HG03571 (cell line): ENCODE measurements at regions not wholly inside any gene's neighbourhood (a gene's known extent, or its start where the extent isn't known, plus 50 kb on each side); places are given as distances from the start of the nearest gene placed in this dataset.
"Not testable (repeated sequence)": the region's sequence is repeated elsewhere in the genome, so short reads cannot be mapped to it uniquely, and the experiment has no call there.

Experiments
- ATAC-seq: cut with Tn5 transposase; IDR thresholded peaks from one replicate; pipeline ENCODE4 v1.9.1; 2021; ENCODE audit not compliant: unreplicated experiment

GRCh38 chr6:170087421-170087780 is 203.5 kb downstream of the DLL1 start:
- not testable (repeated sequence) for ATAC-seq

- ATAC-seq, result no peak
Measured at GRCh38 chr6:170086639-170087420, 204.0 kb downstream of the DLL1 start.

GRCh38 chr6:170085475-170086401 is 205.1 kb downstream of the DLL1 start:
- ATAC-seq, result no peak

GRCh38 chr6:170084166-170084730 is 206.6 kb downstream of the DLL1 start:
- no peak for ATAC-seq

- no peak for ATAC-seq
Measured at GRCh38 chr6:170083236-170084051, 207.4 kb downstream of the DLL1 start.

GRCh38 chr6:170082531-170083187 is 208.2 kb downstream of the DLL1 start:
- no peak for ATAC-seq

DNA sequence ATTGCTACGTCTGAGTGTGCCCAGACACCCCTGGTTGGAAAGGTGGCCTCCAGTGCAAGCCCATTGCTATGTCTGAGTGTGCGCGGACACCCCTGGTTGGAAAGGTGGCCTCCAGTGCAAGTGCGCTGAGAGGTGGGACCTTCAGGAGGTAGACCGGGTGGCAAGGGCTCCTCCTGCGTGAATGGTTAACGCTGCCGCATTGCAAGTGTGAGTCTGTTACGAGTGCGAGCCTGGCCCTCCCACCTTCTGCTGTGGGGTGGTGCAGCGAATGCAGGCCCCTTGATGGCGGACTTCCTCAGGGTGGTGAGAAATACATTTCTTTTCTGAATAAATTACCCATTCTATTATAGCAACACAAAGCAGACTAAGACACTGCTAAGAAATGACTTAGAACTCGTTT is 208.8 kb downstream of the DLL1 start:
- ATAC-seq, result no peak

DNA sequence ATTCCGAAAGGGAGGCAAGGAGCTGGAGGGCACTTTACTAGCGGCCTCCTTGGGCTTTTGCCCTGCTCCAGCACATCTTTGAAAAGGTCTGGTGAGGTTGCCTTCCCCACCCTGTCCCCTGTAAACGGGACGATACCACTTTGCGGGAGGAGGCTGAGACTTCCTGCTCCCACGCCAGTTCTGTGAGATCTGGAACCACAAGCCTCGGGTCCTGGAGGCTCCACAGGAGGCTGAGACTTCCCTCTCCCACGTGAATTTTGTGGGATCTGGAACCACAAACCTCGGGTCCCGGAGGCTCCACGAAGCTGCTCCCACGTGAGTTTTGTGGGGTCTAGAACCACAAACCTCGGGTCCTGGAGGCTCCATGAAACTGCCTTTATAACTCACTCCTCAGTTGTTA is 209.3 kb downstream of the DLL1 start:
- ATAC-seq, result no peak

GRCh38 chr6:170080828-170081371 is 210.0 kb downstream of the DLL1 start:
- ATAC-seq, result no peak

DNA sequence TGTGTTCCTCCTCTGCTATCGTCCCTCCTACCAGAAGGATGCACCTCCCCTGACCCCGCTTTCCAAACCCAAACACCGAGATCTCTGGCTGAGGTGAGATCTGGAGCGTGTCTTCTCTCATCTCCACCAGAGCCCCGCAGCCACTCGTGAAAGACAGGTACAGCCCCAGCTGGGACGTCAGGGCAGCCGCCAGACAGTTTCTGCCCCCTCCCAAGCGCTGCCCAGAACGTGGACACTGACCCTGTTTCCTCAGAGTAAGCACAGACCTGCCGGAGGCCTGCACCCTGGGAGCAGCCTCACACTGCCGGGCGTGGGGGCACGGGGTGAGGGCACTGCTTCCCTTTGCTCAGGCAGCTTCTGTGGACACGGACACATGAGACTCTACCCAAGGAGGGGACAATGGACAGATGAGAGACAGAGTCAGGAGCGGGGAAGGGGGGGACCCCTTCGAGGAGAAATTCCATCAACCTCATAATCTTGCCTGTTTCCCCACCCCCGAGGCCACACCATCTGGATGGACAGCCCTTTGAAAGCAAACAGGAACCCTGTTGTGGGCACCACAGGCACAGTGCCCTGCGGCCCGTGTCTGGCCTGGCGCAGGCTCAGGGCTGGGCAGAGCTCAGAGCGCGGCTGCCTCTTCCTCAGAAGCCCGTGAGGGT is 210.6 kb downstream of the DLL1 start:
- no peak for ATAC-seq

GRCh38 chr6:170076466-170077165 is 214.3 kb downstream of the DLL1 start:
- no peak for ATAC-seq

DNA sequence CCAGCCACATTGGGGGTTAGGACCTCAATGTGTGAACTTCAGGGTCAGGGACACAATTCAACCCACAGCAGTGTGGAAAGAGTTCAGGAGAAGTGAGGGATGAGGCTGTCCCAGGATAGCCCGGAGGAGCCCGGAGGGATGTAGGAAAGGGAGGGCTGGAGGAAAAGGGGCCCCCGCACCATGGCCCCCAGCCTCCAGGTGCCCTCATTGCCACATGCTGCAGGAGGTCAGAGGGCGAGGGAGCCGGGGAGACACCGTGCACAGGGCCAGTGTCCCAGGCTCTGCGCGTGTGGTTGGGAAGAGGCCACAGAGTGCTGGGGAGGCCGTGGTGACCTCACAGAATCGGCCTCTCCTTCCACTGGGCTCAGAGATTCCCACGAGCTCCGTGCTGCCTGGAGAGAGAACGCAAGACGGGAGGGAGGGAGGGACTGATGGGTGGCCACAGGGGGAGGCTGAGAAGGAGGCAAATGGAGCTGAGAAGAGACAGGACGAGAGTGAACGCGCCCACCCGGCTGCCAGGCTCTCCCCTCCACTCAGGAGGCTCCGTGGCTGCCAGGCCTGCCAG is 215.1 kb downstream of the DLL1 start:
- no peak for ATAC-seq

DNA sequence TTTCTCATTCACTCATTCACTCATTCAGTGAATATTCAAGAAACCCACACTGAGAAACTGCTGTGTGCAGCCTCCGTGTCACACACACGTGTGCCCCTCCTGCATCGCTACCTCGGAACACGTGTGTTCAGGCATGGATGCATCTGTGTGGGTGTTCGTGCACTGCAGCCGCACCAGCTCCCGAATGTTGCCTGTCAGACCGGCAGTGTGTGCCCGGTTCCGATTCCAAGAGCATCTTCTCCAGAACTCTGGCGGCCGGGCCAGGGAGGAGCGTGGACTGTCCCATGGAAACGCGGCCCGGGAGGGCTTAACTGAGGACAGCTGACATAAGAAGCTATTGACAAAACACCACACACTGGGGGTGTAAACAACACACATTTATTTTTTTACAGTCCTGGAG is 216.0 kb downstream of the DLL1 start:
- no peak for ATAC-seq

GRCh38 chr6:170074435-170074834 is 216.4 kb downstream of the DLL1 start:
- ATAC-seq, result no peak

DNA sequence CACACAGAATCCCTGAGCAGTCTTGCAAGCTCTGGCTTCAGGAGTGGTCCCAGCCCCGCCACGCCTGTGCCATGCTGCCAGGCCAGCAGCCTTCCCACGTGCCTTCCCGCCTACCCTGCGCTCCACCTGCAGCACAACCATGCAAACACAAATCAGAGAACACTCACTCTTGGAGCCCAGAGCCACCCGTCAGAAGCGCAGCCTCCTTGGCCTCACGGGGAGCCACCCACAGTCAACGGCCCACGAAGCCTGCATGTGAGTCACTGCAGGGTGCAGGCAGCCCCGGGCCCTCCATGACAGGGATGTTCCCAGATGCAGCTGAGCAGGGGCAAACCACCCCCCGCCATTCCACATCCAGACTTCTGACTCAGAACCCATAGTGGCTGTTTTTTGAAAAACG is 217.0 kb downstream of the DLL1 start:
- no peak for ATAC-seq

DNA sequence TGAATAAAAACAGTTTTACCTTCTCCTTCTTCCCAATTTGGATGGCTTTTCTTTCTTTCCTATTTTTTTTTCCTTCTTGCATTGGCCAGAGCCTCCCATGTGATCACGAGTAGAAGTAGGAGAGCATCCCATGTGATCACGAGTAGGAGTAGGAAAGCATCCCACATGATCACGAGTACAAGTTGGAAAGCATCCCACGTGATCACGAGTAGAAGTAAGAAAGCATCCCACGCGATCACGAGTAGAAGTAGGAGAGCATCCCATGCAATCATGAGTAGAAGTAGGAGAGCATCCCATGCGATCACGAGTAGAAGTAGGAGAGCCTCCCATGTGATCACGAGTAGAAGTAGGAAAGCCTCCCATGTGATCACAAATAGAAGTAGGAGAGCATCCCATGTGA is 218.6 kb downstream of the DLL1 start:
- ATAC-seq, result no peak

DNA sequence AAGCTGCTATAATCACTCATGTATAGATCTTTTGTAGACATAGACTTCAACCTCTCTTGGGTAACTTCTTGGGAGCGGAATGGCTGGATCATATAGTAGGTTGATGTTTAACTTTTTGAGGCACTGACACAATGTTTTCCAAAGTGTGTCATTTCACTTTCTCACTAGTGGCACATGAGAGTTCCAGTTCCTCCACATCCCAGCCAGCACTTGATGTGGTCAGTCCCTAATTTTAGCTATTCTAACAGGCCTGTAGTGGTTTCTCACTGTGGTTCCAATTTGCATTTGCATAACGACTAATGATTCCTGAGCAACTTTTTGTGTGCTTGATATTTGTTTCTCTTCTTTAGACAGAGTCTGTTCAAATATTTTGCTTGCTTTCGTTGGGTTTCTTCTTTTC is 221.3 kb downstream of the DLL1 start:
- ATAC-seq, result no peak

GRCh38 chr6:170068496-170068895 is 222.4 kb downstream of the DLL1 start:
- no peak for ATAC-seq

DNA sequence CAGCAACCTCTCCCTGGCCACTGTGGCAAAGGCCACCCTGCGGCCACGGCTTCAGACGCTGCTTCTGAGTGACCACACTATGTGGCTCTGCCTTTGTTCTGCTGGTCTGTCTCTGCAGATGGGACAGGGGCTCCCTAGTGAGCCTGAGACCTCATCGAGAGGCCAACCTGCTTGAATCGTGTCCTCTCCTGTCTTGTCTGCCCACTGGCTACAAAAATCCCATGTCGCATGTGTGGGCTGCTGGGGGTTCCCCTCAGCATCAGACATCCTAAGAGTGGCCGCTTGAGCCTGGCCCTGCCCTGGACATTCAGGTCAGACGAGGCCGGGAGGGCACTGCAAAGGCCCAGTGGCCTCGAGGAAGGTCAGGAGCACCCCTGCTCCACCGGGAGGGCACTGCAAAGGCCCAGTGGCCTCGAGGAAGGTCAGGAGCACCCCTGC is 222.9 kb downstream of the DLL1 start:
- ATAC-seq, result no peak
